Parathyroid adenoma (tissue), 2 donors: ENCODE measurements at regions not wholly inside any gene's neighbourhood (a gene's known extent, or its start where the extent isn't known, plus 50 kb on each side); places are given as distances from the start of the nearest gene placed in this dataset.

Source experiments
- H2AFZ ChIP-seq: fragments of 300-600 bp; sonication (generic); one replicate; pipeline ENCODE4 v1.7.0; 2017; ENCODE audit warnings: antibody characterized with exemption, mild to moderate bottlenecking
- H3K27ac ChIP-seq: fragments of 300-600 bp; sonication (generic); one replicate; pipeline ENCODE4 v1.7.0; 2017
- H3K27me3 ChIP-seq: fragments of 300-600 bp; sonication (generic); one replicate; pipeline ENCODE4 v1.7.0; 2017; ENCODE audit warnings: low read length; ENCODE audit not compliant: control insufficient read depth, insufficient read depth
- H3K36me3 ChIP-seq: fragments of 300-600 bp; sonication (generic); one replicate; pipeline ENCODE4 v1.7.0; 2017; ENCODE audit warnings: low read length; ENCODE audit not compliant: control insufficient read depth, insufficient read depth
- H3K4me1 ChIP-seq: fragments of 300-600 bp; sonication (generic); one replicate; pipeline ENCODE4 v1.7.0; 2017; ENCODE audit warnings: control low read depth
- H3K4me2 ChIP-seq: fragments of 300-600 bp; sonication (generic); one replicate; pipeline ENCODE4 v1.7.0; 2017; ENCODE audit warnings: low read length
- H3K4me3 ChIP-seq: fragments of 300-600 bp; sonication (generic); one replicate; pipeline ENCODE4 v1.7.0; 2017; ENCODE audit warnings: low read depth, low read length
- H3K79me2 ChIP-seq: fragments of 300-600 bp; sonication (generic); one replicate; pipeline ENCODE4 v1.7.0; 2017; ENCODE audit warnings: control low read depth
- H3K9ac ChIP-seq: fragments of 300-600 bp; sonication (generic); one replicate; pipeline ENCODE4 v1.7.0; 2017; ENCODE audit warnings: mild to moderate bottlenecking
- H3K9me3 ChIP-seq: fragments of 300-600 bp; sonication (generic); one replicate; pipeline ENCODE4 v1.7.0; 2017; ENCODE audit warnings: low read length; ENCODE audit not compliant: control insufficient read depth
- CTCF ChIP-seq: fragments of 300-600 bp; sonication (generic); IDR thresholded peaks from one replicate; pipeline ENCODE4 v1.7.0; 2017; ENCODE audit warnings: antibody characterized with exemption, mild to moderate bottlenecking
- donor health status: primary hyperparathyroidism.

- no peak overlapping the region for H2AFZ ChIP-seq
- H3K27me3 ChIP-seq = no peaks in the 10 kb centered on the region
- H3K9me3 ChIP-seq = no peaks in the 10 kb centered on the region
- TF ChIP-seq CTCF = no peak
- no peak overlapping the region for H3K4me3 ChIP-seq
- no peaks in the 10 kb centered on the region for H3K36me3 ChIP-seq
- no peak overlapping the region for H3K27ac ChIP-seq
- H3K4me2 ChIP-seq = no peak overlapping the region
- no peaks in the 10 kb centered on the region for H3K4me1 ChIP-seq
- H3K79me2 ChIP-seq = no peaks in the 10 kb centered on the region
- no peak overlapping the region for H3K9ac ChIP-seq
Measured at GRCh38 chr16:66197668-66198278, 168.7 kb upstream of the CDH5 start.

GRCh38 chr16:66196770-66197169, 169.7 kb upstream of the CDH5 start:
- no peaks in the 10 kb centered on the region for H3K27me3 ChIP-seq
- H3K9ac ChIP-seq = no peak overlapping the region
- no peak overlapping the region for H2AFZ ChIP-seq
- H3K9me3 ChIP-seq = no peaks in the 10 kb centered on the region
- H3K4me3 ChIP-seq = no peak overlapping the region
- H3K27ac ChIP-seq = no peak overlapping the region
- H3K79me2 ChIP-seq = no peaks in the 10 kb centered on the region
- no peaks in the 10 kb centered on the region for H3K4me1 ChIP-seq
- no peaks in the 10 kb centered on the region for H3K36me3 ChIP-seq
- TF ChIP-seq CTCF = no peak
- H3K4me2 ChIP-seq = no peak overlapping the region

GRCh38 chr16:66194866-66195265, 171.6 kb upstream of the CDH5 start:
- H3K27ac ChIP-seq = no peak overlapping the region
- H3K9ac ChIP-seq = no peak overlapping the region
- no peaks in the 10 kb centered on the region for H3K9me3 ChIP-seq
- no peaks in the 10 kb centered on the region for H3K4me1 ChIP-seq
- no peaks in the 10 kb centered on the region for H3K79me2 ChIP-seq
- H3K4me3 ChIP-seq = no peak overlapping the region
- H2AFZ ChIP-seq = no peak overlapping the region
- H3K27me3 ChIP-seq = no peaks in the 10 kb centered on the region
- H3K4me2 ChIP-seq = no peak overlapping the region
- TF ChIP-seq CTCF = no peak
- H3K36me3 ChIP-seq = no peaks in the 10 kb centered on the region

- H3K36me3 ChIP-seq = no peaks in the 10 kb centered on the region
- no peak overlapping the region for H3K4me3 ChIP-seq
- no peak overlapping the region for H3K27ac ChIP-seq
- H2AFZ ChIP-seq = no peak overlapping the region
- H3K4me1 ChIP-seq = no peaks in the 10 kb centered on the region
- no peak overlapping the region for H3K9ac ChIP-seq
- no peaks in the 10 kb centered on the region for H3K27me3 ChIP-seq
- no peak overlapping the region for H3K4me2 ChIP-seq
- H3K79me2 ChIP-seq = no peaks in the 10 kb centered on the region
- no peak for TF ChIP-seq CTCF
- no peaks in the 10 kb centered on the region for H3K9me3 ChIP-seq
Measured at GRCh38 chr16:66193543-66194229, 172.8 kb upstream of the CDH5 start.

- H3K36me3 ChIP-seq = no peaks in the 10 kb centered on the region
- H3K27me3 ChIP-seq = no peaks in the 10 kb centered on the region
- no peak overlapping the region for H3K27ac ChIP-seq
- H3K79me2 ChIP-seq = no peaks in the 10 kb centered on the region
- H3K4me1 ChIP-seq = no peaks in the 10 kb centered on the region
- H3K9ac ChIP-seq = no peak overlapping the region
- H3K4me2 ChIP-seq = no peak overlapping the region
- no peak overlapping the region for H2AFZ ChIP-seq
- TF ChIP-seq CTCF = no peak
- no peaks in the 10 kb centered on the region for H3K9me3 ChIP-seq
- H3K4me3 ChIP-seq = no peak overlapping the region
Measured at GRCh38 chr16:66190411-66190810, 176.1 kb upstream of the CDH5 start.
